ENCODE measurements at regions not wholly inside any gene's neighbourhood (a gene's known extent, or its start where the extent isn't known, plus 50 kb on each side); places are given as distances from the start of the nearest gene placed in this dataset.

GRCh38 chr2:66851449-66851872 is 416.5 kb downstream of the MEIS1 start:
- TF ChIP-seq EP300 (IDR thresholded peaks at IDR 0.05), result no peak
- no peak for TF ChIP-seq CTCF (IDR thresholded peaks at IDR 0.05)
- TF ChIP-seq POLR2A (IDR thresholded peaks at IDR 0.05), result no peak
- no peak for TF ChIP-seq POLR2AphosphoS5 (IDR thresholded peaks at IDR 0.05)
